Thoracic aorta (tissue), 2 donors: ENCODE measurements at regions not wholly inside any gene's neighbourhood (a gene's known extent, or its start where the extent isn't known, plus 50 kb on each side); places are given as distances from the start of the nearest gene placed in this dataset.
"Not testable (repeated sequence)": the region's sequence is repeated elsewhere in the genome, so short reads cannot be mapped to it uniquely, and the experiment has no call there.

ENCODE experiments used
- ATAC-seq: fragments of 150-250 bp; one replicate; pipeline ENCODE4 v1.8.0; 2017; ENCODE audit warnings: low read depth; ENCODE audit not compliant: insufficient number of reproducible peaks, low FRiP score
- DNase-seq: peaks from one replicate; pipeline ENCODE4 v3.0.0-alpha.2; 2020; ENCODE audit warnings: low spot score
- H3K27ac ChIP-seq, 2 donors: fragments of 200-600 bp; sonication (generic); 1 replicate in 1 of 2; 2 replicates in 1 of 2; pipeline ENCODE4 v1.5.1; 2016; ENCODE audit warnings: mild to moderate bottlenecking in 2 of 2, moderate library complexity in 2 of 2
- H3K27me3 ChIP-seq: fragments of 200-600 bp; sonication (generic); replicated peaks from 2 replicates; pipeline ENCODE4 v1.6.0; 2016; ENCODE audit warnings: mild to moderate bottlenecking; ENCODE audit not compliant: insufficient read depth
- H3K36me3 ChIP-seq: fragments of 200-600 bp; sonication (generic); one replicate; pipeline ENCODE4 v1.5.1; 2016
- H3K4me1 ChIP-seq, 2 donors: fragments of 200-600 bp; sonication (generic); 1 replicate in 1 of 2; 2 replicates in 1 of 2; pipeline versions ENCODE4 v1.5.1 to v1.6.0; 2016; ENCODE audit warnings: low read depth in 2 of 2, mild to moderate bottlenecking in 1 of 2; ENCODE audit not compliant: control insufficient read depth in 1 of 2
- H3K4me3 ChIP-seq: fragments of 200-600 bp; sonication (generic); 2 replicates; pipeline ENCODE4 v1.5.1; 2016; ENCODE audit warnings: mild to moderate bottlenecking
- H3K9me3 ChIP-seq: fragments of 200-600 bp; sonication (generic); 2 replicates; pipeline ENCODE4 v1.5.1; 2016
- TF ChIP-seq, protein P1 (sequence below): fragments of 200-600 bp; sonication (generic); IDR thresholded peaks from one replicate; pipeline ENCODE4 v1.5.1; 2019; ENCODE audit warnings: antibody characterized with exemption

DNA sequence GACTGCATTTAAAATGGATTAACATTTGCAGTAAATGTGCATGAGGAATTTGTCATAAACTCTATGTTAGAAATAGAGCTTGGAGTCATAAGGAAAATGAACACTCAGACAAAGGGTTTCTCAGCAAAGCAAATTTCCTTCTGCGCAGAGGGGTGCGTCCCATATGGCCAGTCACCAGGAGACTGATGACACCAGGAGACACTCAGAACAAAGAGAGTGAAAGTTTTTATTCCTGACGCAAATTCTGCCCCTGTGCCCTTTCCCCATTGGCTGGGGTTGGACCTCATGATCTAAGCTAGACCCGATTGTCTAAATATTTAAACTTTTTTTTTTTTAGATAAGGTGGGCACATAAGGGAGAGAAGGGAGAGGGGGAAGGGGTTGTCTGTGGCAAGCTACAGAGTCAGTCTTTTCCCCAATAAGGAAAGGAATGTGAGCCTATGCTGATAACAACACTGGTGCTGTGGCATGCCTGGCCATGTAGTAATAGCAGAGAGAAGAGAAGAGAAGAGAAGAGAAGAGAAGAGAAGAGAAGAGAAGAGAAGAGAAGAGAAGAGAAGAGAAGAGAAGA, 202.0 kb downstream of the POM121L12 start:
- Histone ChIP-seq H3K27ac (peak overlapping the region; percentile 54 to 63), H3K4me1 (peaks cover 3 to 11% of the 10 kb centered on the region in 2 donors), H3K9me3 (no peaks in the 10 kb centered on the region), H3K27me3 (no peaks in the 10 kb centered on the region), H3K4me3 (peak overlapping the region; percentile 50), H3K36me3 (no peaks in the 10 kb centered on the region)
- ATAC-seq, result peak; percentile 20
- DNase-seq, result no peak
- TF ChIP-seq, protein P1, sequence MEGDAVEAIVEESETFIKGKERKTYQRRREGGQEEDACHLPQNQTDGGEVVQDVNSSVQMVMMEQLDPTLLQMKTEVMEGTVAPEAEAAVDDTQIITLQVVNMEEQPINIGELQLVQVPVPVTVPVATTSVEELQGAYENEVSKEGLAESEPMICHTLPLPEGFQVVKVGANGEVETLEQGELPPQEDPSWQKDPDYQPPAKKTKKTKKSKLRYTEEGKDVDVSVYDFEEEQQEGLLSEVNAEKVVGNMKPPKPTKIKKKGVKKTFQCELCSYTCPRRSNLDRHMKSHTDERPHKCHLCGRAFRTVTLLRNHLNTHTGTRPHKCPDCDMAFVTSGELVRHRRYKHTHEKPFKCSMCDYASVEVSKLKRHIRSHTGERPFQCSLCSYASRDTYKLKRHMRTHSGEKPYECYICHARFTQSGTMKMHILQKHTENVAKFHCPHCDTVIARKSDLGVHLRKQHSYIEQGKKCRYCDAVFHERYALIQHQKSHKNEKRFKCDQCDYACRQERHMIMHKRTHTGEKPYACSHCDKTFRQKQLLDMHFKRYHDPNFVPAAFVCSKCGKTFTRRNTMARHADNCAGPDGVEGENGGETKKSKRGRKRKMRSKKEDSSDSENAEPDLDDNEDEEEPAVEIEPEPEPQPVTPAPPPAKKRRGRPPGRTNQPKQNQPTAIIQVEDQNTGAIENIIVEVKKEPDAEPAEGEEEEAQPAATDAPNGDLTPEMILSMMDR, result no peak

GRCh38 chr7:53238021-53238605, 202.7 kb downstream of the POM121L12 start:
- TF ChIP-seq, protein P1, result no peak
- Histone ChIP-seq H3K4me1 (peaks cover 3 to 11% of the 10 kb centered on the region in 2 donors), H3K4me3 (peak overlapping the region; percentile 50), H3K27me3 (no peaks in the 10 kb centered on the region), H3K9me3 (no peaks in the 10 kb centered on the region), H3K27ac (peak overlapping the region; percentile 54 to 63), H3K36me3 (no peaks in the 10 kb centered on the region)
- no peak for ATAC-seq
- no peak for DNase-seq

DNA sequence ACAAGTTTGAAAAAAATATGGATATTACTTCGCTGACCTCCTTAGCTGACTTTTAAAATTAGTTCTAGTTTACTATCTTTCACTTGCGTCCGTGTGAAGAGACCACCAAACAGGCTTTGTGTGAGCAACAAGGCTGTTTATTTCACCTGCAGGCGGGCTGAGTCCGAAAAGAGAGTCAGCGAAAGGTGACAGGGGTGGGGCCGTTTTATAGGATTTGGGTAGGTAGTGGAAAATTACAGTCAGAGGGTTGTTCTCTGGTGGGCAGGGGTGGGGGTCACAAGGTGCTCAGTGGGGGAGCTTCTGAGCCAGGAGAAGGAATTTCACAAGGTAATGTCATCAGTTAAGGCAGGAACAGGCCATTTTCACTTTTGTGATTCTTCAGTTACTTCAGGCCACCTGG, 203.7 kb downstream of the POM121L12 start:
- not testable (repeated sequence) for DNase-seq, ATAC-seq, H3K27ac ChIP-seq, H3K27me3 ChIP-seq, H3K9me3 ChIP-seq, H3K4me3 ChIP-seq, H3K36me3 ChIP-seq
- H3K4me1 ChIP-seq, result peaks cover 3 to 11% of the 10 kb centered on the region in 2 donors

- Histone ChIP-seq H3K9me3 (no peaks in the 10 kb centered on the region), H3K4me3 (no peak overlapping the region), H3K36me3 (no peaks in the 10 kb centered on the region), H3K27me3 (no peaks in the 10 kb centered on the region), H3K27ac (no peak overlapping the region), H3K4me1 (no peaks in the 10 kb centered on the region)
- DNase-seq (no peak), ATAC-seq (no peak)
- TF ChIP-seq, protein P1, result no peak
Observed at GRCh38 chr7:53245721-53246120, 210.3 kb downstream of the POM121L12 start.

GRCh38 chr7:53246957-53247356, 211.5 kb downstream of the POM121L12 start:
- H3K36me3 ChIP-seq, result no peaks in the 10 kb centered on the region
- H3K9me3 ChIP-seq, result no peaks in the 10 kb centered on the region
- ATAC-seq, result no peak
- H3K27ac ChIP-seq, result no peak overlapping the region
- DNase-seq, result no peak
- no peak overlapping the region for H3K4me3 ChIP-seq
- no peaks in the 10 kb centered on the region for H3K27me3 ChIP-seq
- TF ChIP-seq, protein P1, result no peak
- H3K4me1 ChIP-seq, result no peaks in the 10 kb centered on the region

DNA sequence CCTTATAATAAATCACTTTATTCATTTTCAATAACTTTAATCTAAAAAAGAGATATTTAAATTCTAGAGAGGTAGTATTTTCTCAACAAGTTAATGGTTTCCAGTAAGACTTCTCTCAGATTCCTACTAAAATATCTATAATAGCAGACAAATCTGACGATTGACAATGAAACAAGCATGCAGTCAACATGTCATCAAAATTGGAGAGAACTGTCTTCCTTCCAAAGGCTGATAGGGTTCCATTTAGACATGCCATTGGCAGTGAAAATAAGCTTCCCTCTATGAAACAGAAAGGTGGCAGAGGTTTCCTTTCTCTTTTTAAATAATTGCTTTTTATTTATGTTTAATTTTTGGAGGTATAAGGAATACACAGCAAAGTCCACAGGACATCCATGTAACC, 217.1 kb downstream of the POM121L12 start:
- Histone ChIP-seq H3K27me3 (no peaks in the 10 kb centered on the region), H3K27ac (no peak overlapping the region), H3K4me1 (no peaks in the 10 kb centered on the region), H3K36me3 (no peaks in the 10 kb centered on the region), H3K9me3 (peaks cover 3% of the 10 kb centered on the region), H3K4me3 (no peak overlapping the region)
- ATAC-seq, result peak; percentile 20
- no peak for DNase-seq
- TF ChIP-seq, protein P1, result no peak
